ENCODE measurements at regions not wholly inside any gene's neighbourhood (a gene's known extent, or its start where the extent isn't known, plus 50 kb on each side); places are given as distances from the start of the nearest gene placed in this dataset.

GRCh38 chr12:90342081-90342480, 612.9 kb downstream of the CCER1 start:
- TF ChIP-seq GATA3 (IDR thresholded peaks at IDR 0.05; ENCODE audit: low read depth, low read length), result no peak
- no peak for TF ChIP-seq GATA2 (IDR thresholded peaks at IDR 0.05; ENCODE audit: low read depth, low read length)

- TF ChIP-seq GATA3 (IDR thresholded peaks at IDR 0.05; ENCODE audit: low read depth, low read length) (no peak), GATA2 (IDR thresholded peaks at IDR 0.05; ENCODE audit: low read depth, low read length) (no peak)
These were observed 615.1 kb downstream of the CCER1 start for GRCh38 chr12:90339837-90340236.

- TF ChIP-seq GATA2 (IDR thresholded peaks at IDR 0.05; ENCODE audit: low read depth, low read length), result no peak
- no peak for TF ChIP-seq GATA3 (IDR thresholded peaks at IDR 0.05; ENCODE audit: low read depth, low read length)
These were observed 616.6 kb downstream of the CCER1 start for GRCh38 chr12:90338365-90338764.

DNA sequence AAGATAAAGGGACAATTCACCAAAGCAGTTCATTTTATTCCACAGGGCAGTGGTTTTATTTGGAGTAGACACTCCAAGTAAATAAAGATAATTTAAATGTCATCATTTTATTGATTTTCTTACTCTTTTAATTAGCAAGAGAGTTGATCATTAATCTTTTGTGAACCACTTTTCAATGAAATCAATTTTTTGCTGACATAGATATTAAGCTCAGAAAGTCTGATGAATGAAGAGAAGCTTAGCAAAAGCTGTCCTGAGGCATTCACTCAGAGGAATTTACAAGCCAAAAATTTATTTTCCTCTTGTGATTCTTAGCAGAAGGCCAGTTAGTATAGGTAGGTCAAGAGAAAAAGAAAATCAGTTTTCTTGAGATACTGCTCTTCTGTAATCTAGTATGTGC, 618.0 kb downstream of the CCER1 start:
- TF ChIP-seq GATA2 (IDR thresholded peaks at IDR 0.05; ENCODE audit: low read depth, low read length) (no peak), GATA3 (IDR thresholded peaks at IDR 0.05; ENCODE audit: low read depth, low read length) (no peak)

GRCh38 chr12:90335566-90335965, 619.4 kb downstream of the CCER1 start:
- TF ChIP-seq GATA2 (IDR thresholded peaks at IDR 0.05; ENCODE audit: low read depth, low read length) (no peak), GATA3 (IDR thresholded peaks at IDR 0.05; ENCODE audit: low read depth, low read length) (no peak)

DNA sequence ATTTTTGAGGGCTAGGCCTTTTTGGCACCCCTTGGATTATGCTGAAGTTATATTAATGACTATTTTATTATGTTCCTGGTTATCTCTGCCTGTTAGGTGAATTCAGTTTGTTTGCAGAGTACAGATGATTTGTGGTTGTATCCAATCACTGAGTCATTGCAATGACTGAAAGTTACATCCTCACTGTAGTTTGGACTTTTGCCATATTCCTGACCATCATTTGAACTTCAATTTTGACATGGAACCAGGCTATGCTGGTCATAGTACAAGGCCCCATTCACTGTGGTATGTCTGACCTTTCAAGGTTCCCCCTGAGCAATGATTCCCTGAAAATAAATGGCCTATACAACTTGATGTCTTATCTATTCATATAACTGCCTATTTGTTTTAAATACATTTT, 621.0 kb downstream of the CCER1 start:
- no peak for TF ChIP-seq GATA3 (IDR thresholded peaks at IDR 0.05; ENCODE audit: low read depth, low read length)
- no peak for TF ChIP-seq GATA2 (IDR thresholded peaks at IDR 0.05; ENCODE audit: low read depth, low read length)

DNA sequence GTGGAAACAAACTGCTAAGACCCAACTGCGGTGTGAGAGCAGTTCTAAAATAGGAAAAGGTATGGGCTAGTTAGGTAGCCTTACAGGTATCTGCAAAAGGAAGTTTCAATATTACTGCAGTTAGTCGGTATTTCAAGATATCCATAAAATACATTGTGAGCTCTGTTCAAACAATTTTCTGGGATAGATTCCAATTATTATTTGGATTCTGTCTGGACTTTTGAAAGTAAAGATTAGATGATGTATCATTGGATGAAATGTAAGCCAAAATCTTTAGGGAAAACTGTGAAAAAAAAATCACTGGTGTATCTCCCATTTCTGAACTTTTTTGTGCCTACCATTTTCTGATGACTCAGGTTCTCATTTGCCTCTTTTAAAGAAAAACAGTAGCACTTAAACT, 621.6 kb downstream of the CCER1 start:
- no peak for TF ChIP-seq GATA3 (IDR thresholded peaks at IDR 0.05; ENCODE audit: low read depth, low read length)
- no peak for TF ChIP-seq GATA2 (IDR thresholded peaks at IDR 0.05; ENCODE audit: low read depth, low read length)

DNA sequence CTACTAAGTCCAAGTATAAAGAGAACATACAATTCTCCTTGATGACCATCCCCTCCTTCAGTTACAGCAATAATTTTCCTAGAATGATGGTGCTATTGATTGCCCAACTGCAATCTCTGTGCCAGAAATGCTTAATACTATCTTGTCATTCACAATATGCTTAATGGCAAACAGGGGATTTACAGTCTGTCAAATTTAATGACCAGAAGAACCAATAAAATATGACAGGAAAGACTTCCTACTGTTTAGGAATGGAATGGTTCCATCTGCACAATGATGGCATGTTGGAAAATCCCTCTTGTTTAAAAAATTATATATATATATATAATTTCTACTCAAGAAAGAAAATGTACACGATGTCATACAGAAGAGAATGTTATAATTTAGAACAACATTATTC, 623.2 kb downstream of the CCER1 start:
- TF ChIP-seq GATA2 (IDR thresholded peaks at IDR 0.05; ENCODE audit: low read depth, low read length) (no peak), GATA3 (IDR thresholded peaks at IDR 0.05; ENCODE audit: low read depth, low read length) (no peak)

DNA sequence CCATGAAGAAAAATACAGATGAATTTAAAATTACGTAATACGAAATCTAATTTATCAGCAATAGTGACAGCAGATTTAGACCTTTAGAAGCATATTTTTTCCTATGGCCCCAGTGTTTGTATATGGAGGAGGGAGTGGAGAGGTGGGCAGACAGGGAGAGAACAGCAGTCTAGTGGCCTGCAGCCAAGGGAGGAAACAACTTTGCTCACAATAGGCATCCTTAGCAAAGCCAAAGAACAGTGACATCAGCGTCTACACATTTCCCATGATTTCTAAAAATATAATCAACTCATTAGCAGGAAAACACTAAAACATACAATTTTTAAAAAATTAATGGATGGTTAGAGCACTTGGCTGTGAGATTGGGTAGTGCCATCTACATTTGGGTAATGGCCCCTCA, 622.6 kb upstream of the ATP2B1 start:
- TF ChIP-seq GATA2 (IDR thresholded peaks at IDR 0.05; ENCODE audit: low read depth, low read length), result no peak
- TF ChIP-seq GATA3 (IDR thresholded peaks at IDR 0.05; ENCODE audit: low read depth, low read length), result no peak

GRCh38 chr12:90327793-90328743, 619.4 kb upstream of the ATP2B1 start:
- no peak for TF ChIP-seq GATA3 (IDR thresholded peaks at IDR 0.05; ENCODE audit: low read depth, low read length)

- TF ChIP-seq GATA2 (IDR thresholded peaks at IDR 0.05; ENCODE audit: low read depth, low read length), result no peak
- no peak for TF ChIP-seq GATA3 (IDR thresholded peaks at IDR 0.05; ENCODE audit: low read depth, low read length)
These were observed 614.6 kb upstream of the ATP2B1 start for GRCh38 chr12:90323217-90323616.

- no peak for TF ChIP-seq GATA3 (IDR thresholded peaks at IDR 0.05; ENCODE audit: low read depth, low read length)
- no peak for TF ChIP-seq GATA2 (IDR thresholded peaks at IDR 0.05; ENCODE audit: low read depth, low read length)
These were observed 613.4 kb upstream of the ATP2B1 start for GRCh38 chr12:90322006-90322405.

GRCh38 chr12:90321369-90321768, 612.7 kb upstream of the ATP2B1 start:
- TF ChIP-seq GATA2 (IDR thresholded peaks at IDR 0.05; ENCODE audit: low read depth, low read length), result no peak
- no peak for TF ChIP-seq GATA3 (IDR thresholded peaks at IDR 0.05; ENCODE audit: low read depth, low read length)

DNA sequence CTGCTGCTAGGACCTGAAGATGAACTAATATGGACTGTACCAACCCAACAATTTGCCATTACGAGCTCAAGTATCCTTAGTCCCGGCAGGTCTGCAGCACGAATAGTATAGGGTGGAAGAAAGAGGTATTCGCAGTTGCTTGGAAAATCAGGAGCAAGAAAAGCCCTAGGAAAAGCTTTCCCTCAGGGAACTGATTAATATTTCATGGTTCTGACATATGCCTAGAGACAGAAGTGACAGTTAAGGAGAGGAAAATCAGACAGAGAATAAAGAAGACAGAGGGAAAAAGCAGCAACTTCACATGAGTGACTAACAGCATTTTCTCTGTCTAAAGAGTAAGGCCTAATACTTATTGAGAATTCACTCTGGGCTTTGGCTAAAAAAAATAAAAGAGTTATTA, 602.9 kb upstream of the ATP2B1 start:
- TF ChIP-seq GATA3 (IDR thresholded peaks at IDR 0.05; ENCODE audit: low read depth, low read length) (no peak), GATA2 (IDR thresholded peaks at IDR 0.05; ENCODE audit: low read depth, low read length) (no peak)

- TF ChIP-seq GATA2 (IDR thresholded peaks at IDR 0.05; ENCODE audit: low read depth, low read length) (no peak), GATA3 (IDR thresholded peaks at IDR 0.05; ENCODE audit: low read depth, low read length) (no peak)
These were observed 596.7 kb upstream of the ATP2B1 start for GRCh38 chr12:90305379-90305778.

All from SH-SY5Y (cell line).